Adrenal gland (tissue), 5 donors: ENCODE measurements at regions not wholly inside any gene's neighbourhood (a gene's known extent, or its start where the extent isn't known, plus 50 kb on each side); places are given as distances from the start of the nearest gene placed in this dataset.

Experiments
- POLR2A ChIP-seq, 2 donors: fragments of 450-650 bp; IDR thresholded peaks; one replicate each; pipeline ENCODE4 v1.6.1; 2017; ENCODE audit warnings: antibody characterized with exemption in 2 of 2, mild to moderate bottlenecking in 2 of 2, moderate library complexity in 1 of 2
- TF ChIP-seq, protein P1 (sequence below), 6 experiments: fragments of 450-650 bp in 4 of 6; fragments of 200-600 bp in 2 of 6; sonication (generic) in 1 of 6; IDR thresholded peaks; 1 replicate in 5 of 6; 2 replicates in 1 of 6; pipeline versions ENCODE4 v1.5.1 to v1.8.0; 2016 to 2021; ENCODE audit warnings: antibody characterized with exemption in 6 of 6, mild to moderate bottlenecking in 2 of 6, moderate library complexity in 1 of 6
- donor health status: DM: no; HTN: no; CAD: no.

DNA sequence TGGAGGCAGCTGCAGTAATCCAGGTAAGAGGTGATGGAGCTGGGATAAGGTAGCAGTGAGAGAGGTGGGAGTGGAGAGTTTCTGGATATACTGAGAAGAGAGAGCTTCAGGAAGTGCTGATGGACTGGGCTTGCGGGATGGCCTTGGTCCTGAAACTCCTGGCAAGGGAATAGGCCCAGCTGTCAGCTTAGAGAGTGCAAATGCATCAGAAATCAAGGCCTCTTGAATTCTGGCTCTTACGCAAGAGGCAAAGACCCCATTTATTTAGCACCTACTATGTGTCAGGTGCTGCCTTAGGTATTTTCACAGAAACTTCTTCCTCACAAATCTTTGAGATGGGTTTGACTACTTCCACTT is 227.2 kb upstream of the MAP3K1 start:
- TF ChIP-seq, protein P1, sequence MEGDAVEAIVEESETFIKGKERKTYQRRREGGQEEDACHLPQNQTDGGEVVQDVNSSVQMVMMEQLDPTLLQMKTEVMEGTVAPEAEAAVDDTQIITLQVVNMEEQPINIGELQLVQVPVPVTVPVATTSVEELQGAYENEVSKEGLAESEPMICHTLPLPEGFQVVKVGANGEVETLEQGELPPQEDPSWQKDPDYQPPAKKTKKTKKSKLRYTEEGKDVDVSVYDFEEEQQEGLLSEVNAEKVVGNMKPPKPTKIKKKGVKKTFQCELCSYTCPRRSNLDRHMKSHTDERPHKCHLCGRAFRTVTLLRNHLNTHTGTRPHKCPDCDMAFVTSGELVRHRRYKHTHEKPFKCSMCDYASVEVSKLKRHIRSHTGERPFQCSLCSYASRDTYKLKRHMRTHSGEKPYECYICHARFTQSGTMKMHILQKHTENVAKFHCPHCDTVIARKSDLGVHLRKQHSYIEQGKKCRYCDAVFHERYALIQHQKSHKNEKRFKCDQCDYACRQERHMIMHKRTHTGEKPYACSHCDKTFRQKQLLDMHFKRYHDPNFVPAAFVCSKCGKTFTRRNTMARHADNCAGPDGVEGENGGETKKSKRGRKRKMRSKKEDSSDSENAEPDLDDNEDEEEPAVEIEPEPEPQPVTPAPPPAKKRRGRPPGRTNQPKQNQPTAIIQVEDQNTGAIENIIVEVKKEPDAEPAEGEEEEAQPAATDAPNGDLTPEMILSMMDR (IDR thresholded peaks at IDR 0.05), result no peak
- TF ChIP-seq POLR2A (IDR thresholded peaks at IDR 0.05), result no peak
